Glomerular visceral epithelial cell (primary cell): ENCODE measurements at regions not wholly inside any gene's neighbourhood (a gene's known extent, or its start where the extent isn't known, plus 50 kb on each side); places are given as distances from the start of the nearest gene placed in this dataset.

Experiments used
- DNase-seq: peaks from one replicate; pipeline ENCODE4 v3.0.0-alpha.2; 2016; ENCODE audit errors: extremely low spot score

- DNase-seq, result no peak
Observed at GRCh38 chr10:5310914-5311313, 53.9 kb upstream of the UCN3 start.

- no peak for DNase-seq
Observed at GRCh38 chr10:5311617-5312016, 53.1 kb upstream of the UCN3 start.

DNA sequence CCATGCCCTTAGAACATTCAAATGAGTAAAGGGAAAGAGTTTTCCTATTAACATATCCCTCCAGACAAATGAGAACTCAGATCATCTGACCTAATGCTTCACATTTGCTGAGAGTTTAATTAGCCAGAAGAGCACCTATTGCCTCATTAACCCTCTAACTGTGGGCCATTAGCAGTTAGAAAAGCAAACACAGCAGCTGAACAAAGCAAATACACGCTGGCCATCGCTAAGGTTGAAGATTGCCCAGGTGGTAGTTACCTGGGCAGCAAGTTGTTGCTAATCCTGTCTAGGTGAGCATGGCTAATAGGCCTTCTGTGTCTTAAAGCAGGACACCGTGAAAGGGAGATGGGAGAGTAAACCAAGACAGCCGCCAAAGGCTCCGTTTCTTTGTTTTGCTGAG lies 49.9 kb upstream of the UCN3 start:
- DNase-seq, result no peak
